Neural cell (in vitro differentiated cells): ENCODE measurements at regions not wholly inside any gene's neighbourhood (a gene's known extent, or its start where the extent isn't known, plus 50 kb on each side); places are given as distances from the start of the nearest gene placed in this dataset.

Experiments used
- H2AFZ ChIP-seq: fragments of 200-600, 300-800 bp; sonication (generic), shearing (Covaris generic); 2 replicates; pipeline ENCODE4 v1.6.0; 2014; ENCODE audit warnings: low read depth, mild to moderate bottlenecking, antibody characterized with exemption, low read length, moderate library complexity
- H3F3A ChIP-seq: fragments of 200-600 bp; shearing (Covaris generic); 2 replicates; pipeline ENCODE4 v1.6.1; 2016; ENCODE audit warnings: mild to moderate bottlenecking, moderate library complexity, mixed read lengths, antibody characterized with exemption, low read length; ENCODE audit not compliant: insufficient read depth, poor library complexity, severe bottlenecking
- H3K27ac ChIP-seq: fragments of 200-600, 300-800 bp; sonication (generic), shearing (Covaris generic); 2 replicates; pipeline ENCODE4 v1.5.1; 2014; ENCODE audit warnings: mild to moderate bottlenecking, low read length, moderate library complexity
- H3K27me3 ChIP-seq: fragments of 300-800, 200-600 bp; sonication (generic), shearing (Covaris generic); 2 replicates; pipeline ENCODE4 v1.6.0; 2014; ENCODE audit warnings: mild to moderate bottlenecking, low read depth, low read length, moderate library complexity; ENCODE audit not compliant: insufficient read depth
- H3K36me3 ChIP-seq: fragments of 300-800, 200-600 bp; sonication (generic), shearing (Covaris generic); 2 replicates; pipeline ENCODE4 v1.5.1; 2014; ENCODE audit warnings: mild to moderate bottlenecking, antibody characterized with exemption, low read length, moderate library complexity; ENCODE audit not compliant: insufficient read depth
- H3K4me2 ChIP-seq: fragments of 300-800, 200-600 bp; sonication (generic), shearing (Covaris generic); 2 replicates; pipeline ENCODE4 v1.6.0; 2014; ENCODE audit warnings: mild to moderate bottlenecking, low read length
- H3K4me3 ChIP-seq: fragments of 300-800, 200-600 bp; sonication (generic), shearing (Covaris generic); 2 replicates; pipeline ENCODE4 v1.5.1; 2014; ENCODE audit warnings: mild to moderate bottlenecking, low read length, moderate library complexity
- H3K79me2 ChIP-seq: fragments of 200-600 bp; shearing (Covaris generic); replicated peaks from 2 replicates; pipeline ENCODE4 v1.6.0; 2014; ENCODE audit warnings: mild to moderate bottlenecking, low read length, moderate library complexity; ENCODE audit not compliant: insufficient read depth
- H3K9ac ChIP-seq: fragments of 300-800, 200-600 bp; sonication (generic), shearing (Covaris generic); 2 replicates; pipeline ENCODE4 v1.6.1; 2016; ENCODE audit warnings: mild to moderate bottlenecking, low read length, mixed read lengths
- H3K9me2 ChIP-seq: fragments of 200-600 bp; shearing (Covaris generic); 2 replicates; pipeline ENCODE4 v1.6.1; 2016; ENCODE audit warnings: mild to moderate bottlenecking, low read length, mixed read lengths; ENCODE audit not compliant: insufficient read depth
- H3K9me3 ChIP-seq: fragments of 200-600, 300-800 bp; sonication (generic), shearing (Covaris generic); 2 replicates; pipeline ENCODE4 v1.6.1; 2016; ENCODE audit warnings: mild to moderate bottlenecking, mixed run types, low read length, moderate library complexity, mixed read lengths
- H4K20me1 ChIP-seq: fragments of 200-600 bp; shearing (Covaris generic); 2 replicates; pipeline ENCODE4 v1.6.1; 2016; ENCODE audit warnings: mild to moderate bottlenecking, mixed run types; ENCODE audit not compliant: insufficient read depth
- EP300 ChIP-seq: fragments of 450-650 bp; conservative IDR thresholded peaks from 2 replicates; pipeline ENCODE4 v1.6.1; 2014; ENCODE audit warnings: antibody characterized with exemption, mild to moderate bottlenecking, moderate library complexity; ENCODE audit not compliant: poor library complexity, severe bottlenecking
- EZH2 ChIP-seq: fragments of 200-600, 300-800 bp; shearing (Covaris generic), sonication (generic); IDR thresholded peaks from 2 replicates; pipeline ENCODE4 v1.6.1; 2014; ENCODE audit warnings: antibody characterized with exemption, low read length, borderline replicate concordance, mild to moderate bottlenecking; ENCODE audit not compliant: insufficient read depth, poor library complexity, severe bottlenecking
- MXI1 ChIP-seq: fragments of 450-650 bp; conservative IDR thresholded peaks from 2 replicates; pipeline ENCODE4 v1.6.1; 2014; ENCODE audit warnings: antibody characterized with exemption, mild to moderate bottlenecking; ENCODE audit not compliant: poor library complexity, severe bottlenecking
- POLR2AphosphoS5 ChIP-seq: IDR thresholded peaks from 2 replicates; pipeline ENCODE4 v1.6.1; 2012
- RAD21 ChIP-seq: fragments of 450-650 bp; conservative IDR thresholded peaks from 2 replicates; pipeline ENCODE4 v1.6.1; 2014; ENCODE audit warnings: antibody characterized with exemption, mild to moderate bottlenecking, moderate library complexity
- REST ChIP-seq: IDR thresholded peaks from 2 replicates; pipeline ENCODE4 v1.6.1; 2012; ENCODE audit warnings: borderline replicate concordance
- SMC3 ChIP-seq: fragments of 450-650 bp; conservative IDR thresholded peaks from 2 replicates; pipeline ENCODE4 v1.6.1; 2014; ENCODE audit warnings: antibody characterized with exemption, mild to moderate bottlenecking, moderate library complexity; ENCODE audit not compliant: poor library complexity
- TAF1 ChIP-seq: IDR thresholded peaks from 2 replicates; pipeline ENCODE4 v1.6.1; 2012; ENCODE audit warnings: low read depth
- TF ChIP-seq, protein P1 (sequence below): fragments of 450-650 bp; IDR thresholded peaks from 2 replicates; pipeline ENCODE4 v1.5.1; 2014; ENCODE audit warnings: antibody characterized with exemption, mild to moderate bottlenecking, moderate library complexity; ENCODE audit not compliant: poor library complexity, severe bottlenecking

- no peaks in the 10 kb centered on the region for H4K20me1 ChIP-seq
- H3K36me3 ChIP-seq, result no peaks in the 10 kb centered on the region
- H2AFZ ChIP-seq, result no peak overlapping the region
- H3F3A ChIP-seq, result no peaks in the 10 kb centered on the region
- no peak overlapping the region for H3K4me3 ChIP-seq
- H3K4me2 ChIP-seq, result no peak overlapping the region
- H3K79me2 ChIP-seq, result no peaks in the 10 kb centered on the region
- no peak overlapping the region for H3K9ac ChIP-seq
- no peaks in the 10 kb centered on the region for H3K9me2 ChIP-seq
- no peak overlapping the region for H3K27ac ChIP-seq
- no peaks in the 10 kb centered on the region for H3K27me3 ChIP-seq
- TF ChIP-seq EP300, result no peak
- no peaks in the 10 kb centered on the region for H3K9me3 ChIP-seq
Observed at GRCh38 chr12:78403136-78403535, 461.4 kb upstream of the SYT1 start.

- no peak overlapping the region for H3K4me3 ChIP-seq
- H3K9me3 ChIP-seq, result no peaks in the 10 kb centered on the region
- H3K27me3 ChIP-seq, result no peaks in the 10 kb centered on the region
- no peaks in the 10 kb centered on the region for H3K79me2 ChIP-seq
- H3K9me2 ChIP-seq, result no peaks in the 10 kb centered on the region
- H4K20me1 ChIP-seq, result no peaks in the 10 kb centered on the region
- no peaks in the 10 kb centered on the region for H3K36me3 ChIP-seq
- H2AFZ ChIP-seq, result no peak overlapping the region
- no peak overlapping the region for H3K9ac ChIP-seq
- H3F3A ChIP-seq, result no peaks in the 10 kb centered on the region
- TF ChIP-seq, protein P1, sequence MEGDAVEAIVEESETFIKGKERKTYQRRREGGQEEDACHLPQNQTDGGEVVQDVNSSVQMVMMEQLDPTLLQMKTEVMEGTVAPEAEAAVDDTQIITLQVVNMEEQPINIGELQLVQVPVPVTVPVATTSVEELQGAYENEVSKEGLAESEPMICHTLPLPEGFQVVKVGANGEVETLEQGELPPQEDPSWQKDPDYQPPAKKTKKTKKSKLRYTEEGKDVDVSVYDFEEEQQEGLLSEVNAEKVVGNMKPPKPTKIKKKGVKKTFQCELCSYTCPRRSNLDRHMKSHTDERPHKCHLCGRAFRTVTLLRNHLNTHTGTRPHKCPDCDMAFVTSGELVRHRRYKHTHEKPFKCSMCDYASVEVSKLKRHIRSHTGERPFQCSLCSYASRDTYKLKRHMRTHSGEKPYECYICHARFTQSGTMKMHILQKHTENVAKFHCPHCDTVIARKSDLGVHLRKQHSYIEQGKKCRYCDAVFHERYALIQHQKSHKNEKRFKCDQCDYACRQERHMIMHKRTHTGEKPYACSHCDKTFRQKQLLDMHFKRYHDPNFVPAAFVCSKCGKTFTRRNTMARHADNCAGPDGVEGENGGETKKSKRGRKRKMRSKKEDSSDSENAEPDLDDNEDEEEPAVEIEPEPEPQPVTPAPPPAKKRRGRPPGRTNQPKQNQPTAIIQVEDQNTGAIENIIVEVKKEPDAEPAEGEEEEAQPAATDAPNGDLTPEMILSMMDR, result no peak
- no peak for TF ChIP-seq TAF1
- no peak for TF ChIP-seq EZH2
- no peak for TF ChIP-seq MXI1
- TF ChIP-seq RAD21, result no peak
- TF ChIP-seq SMC3, result no peak
- no peak for TF ChIP-seq REST
- no peak for TF ChIP-seq EP300
- no peak for TF ChIP-seq POLR2AphosphoS5
- no peak overlapping the region for H3K27ac ChIP-seq
- H3K4me2 ChIP-seq, result no peak overlapping the region
Observed at GRCh38 chr12:78403681-78404080, 460.9 kb upstream of the SYT1 start.

DNA sequence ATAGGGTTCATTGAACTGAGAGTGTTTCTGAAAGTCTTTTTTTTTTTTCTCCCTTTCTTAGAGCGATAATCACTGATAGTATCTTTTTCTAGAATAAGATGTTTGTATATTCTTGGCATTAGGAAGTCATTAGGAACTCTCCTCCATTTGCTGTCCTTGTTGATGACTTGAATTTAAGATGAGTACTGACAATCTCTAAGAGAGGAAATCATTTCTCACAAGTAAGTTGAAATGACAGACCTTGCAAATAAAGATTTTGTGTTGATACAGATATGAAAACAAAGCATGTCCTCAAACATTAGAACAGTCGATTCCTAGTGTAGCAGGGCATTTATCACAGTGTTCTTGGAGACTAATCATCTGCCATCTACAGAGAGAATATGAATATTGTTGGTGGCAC lies 458.4 kb upstream of the SYT1 start:
- no peaks in the 10 kb centered on the region for H3K9me2 ChIP-seq
- H4K20me1 ChIP-seq, result no peaks in the 10 kb centered on the region
- H3K4me2 ChIP-seq, result no peak overlapping the region
- H3K79me2 ChIP-seq, result no peaks in the 10 kb centered on the region
- no peak for TF ChIP-seq TAF1
- no peak for TF ChIP-seq MXI1
- TF ChIP-seq SMC3, result no peak
- TF ChIP-seq, protein P1, result no peak
- TF ChIP-seq EZH2, result no peak
- TF ChIP-seq POLR2AphosphoS5, result no peak
- no peak for TF ChIP-seq RAD21
- no peak for TF ChIP-seq EP300
- no peak for TF ChIP-seq REST
- no peak overlapping the region for H2AFZ ChIP-seq
- no peak overlapping the region for H3K4me3 ChIP-seq
- H3F3A ChIP-seq, result no peaks in the 10 kb centered on the region
- no peaks in the 10 kb centered on the region for H3K27me3 ChIP-seq
- H3K9ac ChIP-seq, result no peak overlapping the region
- no peaks in the 10 kb centered on the region for H3K36me3 ChIP-seq
- H3K27ac ChIP-seq, result no peak overlapping the region
- no peaks in the 10 kb centered on the region for H3K9me3 ChIP-seq
